Smooth muscle cell (in vitro differentiated cells): ENCODE measurements at regions not wholly inside any gene's neighbourhood (a gene's known extent, or its start where the extent isn't known, plus 50 kb on each side); places are given as distances from the start of the nearest gene placed in this dataset.

Experiments
- DNase-seq: peaks from one replicate; lab custom pipeline; 2025; ENCODE audit not compliant: unreplicated experiment; lab: John Stamatoyannopoulos, UW
- H2AFZ ChIP-seq: fragments of 200-600 bp; sonication (generic); 2 replicates; pipeline ENCODE4 v1.6.0; 2016; ENCODE audit warnings: antibody characterized with exemption, low read depth, mild to moderate bottlenecking
- H3F3A ChIP-seq: fragments of 200-600 bp; sonication (generic); 2 replicates; pipeline ENCODE4 v1.6.0; 2017; ENCODE audit warnings: antibody characterized with exemption, low read depth
- H3K27ac ChIP-seq: fragments of 200-600 bp; sonication (generic); 2 replicates; pipeline ENCODE4 v1.5.1; 2016; ENCODE audit warnings: low read depth, mild to moderate bottlenecking
- H3K27me3 ChIP-seq: fragments of 200-600 bp; sonication (generic); 2 replicates; pipeline ENCODE4 v1.6.1; 2016; ENCODE audit warnings: low read depth, mild to moderate bottlenecking
- H3K36me3 ChIP-seq: fragments of 200-600 bp; sonication (generic); 2 replicates; pipeline ENCODE4 v1.5.1; 2016; ENCODE audit warnings: low read depth
- H3K4me1 ChIP-seq: fragments of 200-600 bp; sonication (generic); 2 replicates; pipeline ENCODE4 v1.5.1; 2016; ENCODE audit warnings: low read depth
- H3K4me2 ChIP-seq: fragments of 200-600 bp; sonication (generic); 2 replicates; pipeline ENCODE4 v1.6.0; 2016; ENCODE audit warnings: mild to moderate bottlenecking
- H3K4me3 ChIP-seq: fragments of 200-600 bp; sonication (generic); 2 replicates; pipeline ENCODE4 v1.5.1; 2016; ENCODE audit warnings: mild to moderate bottlenecking
- H3K79me2 ChIP-seq: fragments of 200-600 bp; sonication (generic); 2 replicates; pipeline ENCODE4 v1.6.0; 2016; ENCODE audit warnings: low read depth, mild to moderate bottlenecking
- H3K9ac ChIP-seq: fragments of 200-600 bp; sonication (generic); 2 replicates; pipeline ENCODE4 v1.6.0; 2016; ENCODE audit warnings: low read depth
- H3K9me3 ChIP-seq: fragments of 200-600 bp; sonication (generic); replicated peaks from 2 replicates; pipeline ENCODE4 v1.5.1; 2016; ENCODE audit warnings: low read depth
- H4K20me1 ChIP-seq: fragments of 200-600 bp; sonication (generic); 2 replicates; pipeline ENCODE4 v1.6.0; 2016; ENCODE audit warnings: low read depth
- CTCF ChIP-seq: fragments of 200-600 bp; sonication (generic); IDR thresholded peaks from 2 replicates; pipeline ENCODE4 v1.5.1; 2017; ENCODE audit warnings: borderline replicate concordance, mild to moderate bottlenecking, antibody characterized with exemption; ENCODE audit not compliant: insufficient read depth, poor library complexity, severe bottlenecking
- WGBS: methylation state at CpG from one replicate; pipeline ENCODE4 v1.1.7; 2016; ENCODE audit warnings: low lambda C conversion rate; 5-methylcytosine and 5-hydroxymethylcytosine counted together

GRCh38 chr13:73583331-73583730 is 524.5 kb downstream of the KLF5 start:
- no peak for DNase-seq
- Histone ChIP-seq H3K27me3 (no peaks in the 10 kb centered on the region), H3K4me2 (no peak overlapping the region), H3K4me3 (no peak overlapping the region), H2AFZ (no peak overlapping the region), H3K9me3 (no peaks in the 10 kb centered on the region), H3K36me3 (no peaks in the 10 kb centered on the region), H3K4me1 (no peaks in the 10 kb centered on the region), H3K27ac (no peak overlapping the region), H4K20me1 (no peaks in the 10 kb centered on the region), H3K9ac (no peak overlapping the region), H3F3A (no peaks in the 10 kb centered on the region), H3K79me2 (no peaks in the 10 kb centered on the region)
- WGBS, result 75% methylated on average over 3 of the region's 3 CpGs
- no peak for TF ChIP-seq CTCF

GRCh38 chr13:73580513-73581267 is 521.9 kb downstream of the KLF5 start:
- Histone ChIP-seq H3K27me3 (no peaks in the 10 kb centered on the region), H3K36me3 (no peaks in the 10 kb centered on the region), H3K9me3 (no peaks in the 10 kb centered on the region), H3K4me3 (no peak overlapping the region), H3K27ac (no peak overlapping the region), H3K4me2 (no peak overlapping the region), H4K20me1 (no peaks in the 10 kb centered on the region), H3K79me2 (no peaks in the 10 kb centered on the region), H3K9ac (no peak overlapping the region), H3F3A (no peaks in the 10 kb centered on the region), H2AFZ (no peak overlapping the region), H3K4me1 (no peaks in the 10 kb centered on the region)
- DNase-seq, result no peak
- WGBS, result 90% methylated on average over 3 of the region's 3 CpGs
- no peak for TF ChIP-seq CTCF

- Histone ChIP-seq H3K36me3 (no peaks in the 10 kb centered on the region), H3K27ac (no peak overlapping the region), H3K4me3 (no peak overlapping the region), H4K20me1 (no peaks in the 10 kb centered on the region), H3K4me2 (no peak overlapping the region), H2AFZ (no peak overlapping the region), H3K79me2 (no peaks in the 10 kb centered on the region), H3K9me3 (no peaks in the 10 kb centered on the region), H3K4me1 (no peaks in the 10 kb centered on the region), H3F3A (no peaks in the 10 kb centered on the region), H3K27me3 (no peaks in the 10 kb centered on the region), H3K9ac (no peak overlapping the region)
- 93% methylated on average over 2 of the region's 2 CpGs for WGBS
- TF ChIP-seq CTCF, result no peak
- no peak for DNase-seq
These were observed 520.9 kb downstream of the KLF5 start for GRCh38 chr13:73579574-73580274.
